ENCODE measurements at regions not wholly inside any gene's neighbourhood (a gene's known extent, or its start where the extent isn't known, plus 50 kb on each side); places are given as distances from the start of the nearest gene placed in this dataset.
A peak's percentile ranks its signal among the peaks of the same experiment; 100 is the strongest.

- in situ Hi-C loops (cut with HindIII; ENCODE audit: low pct_unique_long_range_greater_than_20kb, low sequenced_read_pairs) = no loop called here
- no peak for DNase-seq (ENCODE audit: low read depth, low spot score)
Observed at GRCh38 chr6:85995339-85996033, 352.8 kb upstream of the SYNCRIP start.

GRCh38 chr6:85986681-85987080 lies 344.0 kb upstream of the SYNCRIP start:
- in situ Hi-C loops (cut with HindIII; ENCODE audit: low pct_unique_long_range_greater_than_20kb, low sequenced_read_pairs) = no loop called here
- no peak for DNase-seq (ENCODE audit: low read depth, low spot score)

GRCh38 chr6:85983032-85983659 lies 340.5 kb upstream of the SYNCRIP start:
- no peak for DNase-seq (ENCODE audit: low read depth, low spot score)
- in situ Hi-C loops (cut with HindIII; ENCODE audit: low pct_unique_long_range_greater_than_20kb, low sequenced_read_pairs) = no loop called here

GRCh38 chr6:85977661-85978060 lies 335.0 kb upstream of the SYNCRIP start:
- in situ Hi-C loops (cut with HindIII; ENCODE audit: low pct_unique_long_range_greater_than_20kb, low sequenced_read_pairs) = no loop called here
- DNase-seq (ENCODE audit: low read depth, low spot score) = no peak

GRCh38 chr6:85975957-85976356 lies 333.3 kb upstream of the SYNCRIP start:
- no peak for DNase-seq (ENCODE audit: low read depth, low spot score)
- in situ Hi-C loops (cut with HindIII; ENCODE audit: low pct_unique_long_range_greater_than_20kb, low sequenced_read_pairs) = no loop called here

GRCh38 chr6:85971238-85971637 lies 328.6 kb upstream of the SYNCRIP start:
- no peak for DNase-seq (ENCODE audit: low read depth, low spot score)
- in situ Hi-C loops (cut with HindIII; ENCODE audit: low pct_unique_long_range_greater_than_20kb, low sequenced_read_pairs) = no loop called here

GRCh38 chr6:85966828-85967227 lies 324.1 kb upstream of the SYNCRIP start:
- in situ Hi-C loops (cut with HindIII; ENCODE audit: low pct_unique_long_range_greater_than_20kb, low sequenced_read_pairs) = no loop called here
- no peak for DNase-seq (ENCODE audit: low read depth, low spot score)

GRCh38 chr6:85961746-85962145 lies 319.1 kb upstream of the SYNCRIP start:
- in situ Hi-C loops (cut with HindIII; ENCODE audit: low pct_unique_long_range_greater_than_20kb, low sequenced_read_pairs) = no loop called here
- DNase-seq (ENCODE audit: low read depth, low spot score) = no peak

- in situ Hi-C loops (cut with HindIII; ENCODE audit: low pct_unique_long_range_greater_than_20kb, low sequenced_read_pairs) = no loop called here
- no peak for DNase-seq (ENCODE audit: low read depth, low spot score)
Observed at GRCh38 chr6:85961125-85961524, 318.4 kb upstream of the SYNCRIP start.

- in situ Hi-C loops (cut with HindIII; ENCODE audit: low pct_unique_long_range_greater_than_20kb, low sequenced_read_pairs) = no loop called here
- no peak for DNase-seq (ENCODE audit: low read depth, low spot score)
Observed at GRCh38 chr6:85948481-85948880, 305.8 kb upstream of the SYNCRIP start.

- in situ Hi-C loops (cut with HindIII; ENCODE audit: low pct_unique_long_range_greater_than_20kb, low sequenced_read_pairs) = no loop called here
- no peak for DNase-seq (ENCODE audit: low read depth, low spot score)
Observed at GRCh38 chr6:85945459-85946185, 302.9 kb upstream of the SYNCRIP start.

GRCh38 chr6:85944776-85945175 lies 302.1 kb upstream of the SYNCRIP start:
- DNase-seq (ENCODE audit: low read depth, low spot score) = no peak
- in situ Hi-C loops (cut with HindIII; ENCODE audit: low pct_unique_long_range_greater_than_20kb, low sequenced_read_pairs) = no loop called here

GRCh38 chr6:85942844-85943243 lies 300.2 kb upstream of the SYNCRIP start:
- in situ Hi-C loops (cut with HindIII; ENCODE audit: low pct_unique_long_range_greater_than_20kb, low sequenced_read_pairs) = no loop called here
- no peak for DNase-seq (ENCODE audit: low read depth, low spot score)

GRCh38 chr6:85936916-85937315 lies 294.2 kb upstream of the SYNCRIP start:
- DNase-seq (ENCODE audit: low read depth, low spot score) = no peak
- in situ Hi-C loops (cut with HindIII; ENCODE audit: low pct_unique_long_range_greater_than_20kb, low sequenced_read_pairs) = no loop called here

- DNase-seq (ENCODE audit: low read depth, low spot score) = peak; percentile 70
- in situ Hi-C loops (cut with HindIII; ENCODE audit: low pct_unique_long_range_greater_than_20kb, low sequenced_read_pairs) = no loop called here
Observed at GRCh38 chr6:85923013-85923430, 280.3 kb upstream of the SYNCRIP start.

- in situ Hi-C loops (cut with HindIII; ENCODE audit: low pct_unique_long_range_greater_than_20kb, low sequenced_read_pairs) = no loop called here
- no peak for DNase-seq (ENCODE audit: low read depth, low spot score)
Observed at GRCh38 chr6:85920782-85921181, 278.1 kb upstream of the SYNCRIP start.

GRCh38 chr6:85917522-85917921 lies 274.8 kb upstream of the SYNCRIP start:
- DNase-seq (ENCODE audit: low read depth, low spot score) = no peak
- in situ Hi-C loops (cut with HindIII; ENCODE audit: low pct_unique_long_range_greater_than_20kb, low sequenced_read_pairs) = no loop called here

- in situ Hi-C loops (cut with HindIII; ENCODE audit: low pct_unique_long_range_greater_than_20kb, low sequenced_read_pairs) = no loop called here
- no peak for DNase-seq (ENCODE audit: low read depth, low spot score)
Observed at GRCh38 chr6:85913001-85913400, 270.3 kb upstream of the SYNCRIP start.

GRCh38 chr6:85912582-85912981 lies 269.9 kb upstream of the SYNCRIP start:
- in situ Hi-C loops (cut with HindIII; ENCODE audit: low pct_unique_long_range_greater_than_20kb, low sequenced_read_pairs) = no loop called here
- DNase-seq (ENCODE audit: low read depth, low spot score) = no peak
